ENCODE measurements at regions not wholly inside any gene's neighbourhood (a gene's known extent, or its start where the extent isn't known, plus 50 kb on each side); places are given as distances from the start of the nearest gene placed in this dataset.

GRCh38 chr5:109917154-109917546 is 227.4 kb downstream of the MAN2A1 start:
- DNase-seq = no peak
- H3K27me3 ChIP-seq = no peaks in the 10 kb centered on the region
- H3K4me1 ChIP-seq (replicated peaks in 1 of 2) = no peaks in the 10 kb centered on the region
- no peaks in the 10 kb centered on the region for H3K36me3 ChIP-seq (replicated peaks in 1 of 2)
- intact Hi-C loops (cut with DNase I) = no loop called here
- TF ChIP-seq CTCF (IDR thresholded peaks at IDR 0.05) = no peak
- no peak for TF ChIP-seq POLR2A (IDR thresholded peaks at IDR 0.05)
- no peaks in the 10 kb centered on the region for H3K9me3 ChIP-seq (replicated peaks in 1 of 3)
- WGBS, 4 donors = 80 to 85% (median 82%) methylated on average over 4 of the region's 4 CpGs
- H3K27ac ChIP-seq = no peak overlapping the region
- no peak overlapping the region for H3K4me3 ChIP-seq

GRCh38 chr5:109917966-109918365 is 228.2 kb downstream of the MAN2A1 start:
- intact Hi-C loops (cut with DNase I) = no loop called here
- 87 to 92% (median 89%) methylated on average over 4 of the region's 4 CpGs for WGBS, 4 donors
- H3K27ac ChIP-seq = no peak overlapping the region
- DNase-seq = no peak
- no peaks in the 10 kb centered on the region for H3K27me3 ChIP-seq
- H3K4me1 ChIP-seq (replicated peaks in 1 of 2) = no peaks in the 10 kb centered on the region
- no peaks in the 10 kb centered on the region for H3K9me3 ChIP-seq (replicated peaks in 1 of 3)
- H3K36me3 ChIP-seq (replicated peaks in 1 of 2) = no peaks in the 10 kb centered on the region
- H3K4me3 ChIP-seq = no peak overlapping the region
- TF ChIP-seq POLR2A (IDR thresholded peaks at IDR 0.05) (no peak), CTCF (IDR thresholded peaks at IDR 0.05) (no peak)

- Histone ChIP-seq H3K36me3 (replicated peaks in 1 of 2) (no peaks in the 10 kb centered on the region), H3K27ac (no peak overlapping the region), H3K9me3 (replicated peaks in 1 of 3) (no peaks in the 10 kb centered on the region), H3K4me3 (no peak overlapping the region), H3K4me1 (replicated peaks in 1 of 2) (no peaks in the 10 kb centered on the region), H3K27me3 (no peaks in the 10 kb centered on the region)
- DNase-seq = no peak
- intact Hi-C loops (cut with DNase I) = no loop called here
- TF ChIP-seq CTCF (IDR thresholded peaks at IDR 0.05) (no peak), POLR2A (IDR thresholded peaks at IDR 0.05) (no peak)
- 58 to 78% (median 73%) methylated on average over 3 to 4 of the region's 4 CpGs for WGBS, 4 donors
Observed at GRCh38 chr5:109920736-109921135, 231.0 kb downstream of the MAN2A1 start.

GRCh38 chr5:109921735-109922380 is 232.1 kb downstream of the MAN2A1 start:
- intact Hi-C loops (cut with DNase I) = no loop called here
- 62 to 86% (median 68%) methylated on average over 5 of the region's 5 CpGs for WGBS, 4 donors
- no peaks in the 10 kb centered on the region for H3K4me1 ChIP-seq (replicated peaks in 1 of 2)
- H3K9me3 ChIP-seq (replicated peaks in 1 of 3) = no peaks in the 10 kb centered on the region
- DNase-seq = no peak
- no peaks in the 10 kb centered on the region for H3K27me3 ChIP-seq
- TF ChIP-seq POLR2A (IDR thresholded peaks at IDR 0.05) (no peak), CTCF (IDR thresholded peaks at IDR 0.05) (no peak)
- no peaks in the 10 kb centered on the region for H3K36me3 ChIP-seq (replicated peaks in 1 of 2)
- H3K27ac ChIP-seq = no peak overlapping the region
- no peak overlapping the region for H3K4me3 ChIP-seq

Data from adrenal gland (tissue), 9 donors.